Endothelial cell of umbilical vein (primary cell): ENCODE measurements at regions not wholly inside any gene's neighbourhood (a gene's known extent, or its start where the extent isn't known, plus 50 kb on each side); places are given as distances from the start of the nearest gene placed in this dataset.
A peak's percentile ranks its signal among the peaks of the same experiment; 100 is the strongest.

Experiments
- BruUV-seq: library from RNA; stranded (reverse); fragments of 400-500 nt; replicated peaks from 2 replicates; lab custom pipeline; 2021; lab: Mats Ljungman, UMichigan
- CTCF ChIA-PET: fragments of 300-600, 350-600 bp; sonication (Branson Sonifier 250); formaldehyde crosslinking; loops from one replicate; lab custom pipeline; 2021; ENCODE audit warnings: antibody characterized with exemption, inconsistent platforms; lab: Charles Lee
- POLR2A ChIA-PET: fragments of 300-600, 350-600 bp; sonication (Branson Sonifier 250); formaldehyde crosslinking; loops from one replicate; lab custom pipeline; 2021; ENCODE audit warnings: antibody characterized with exemption, inconsistent platforms; lab: Charles Lee
- DNase-seq: peaks from one replicate; pipeline ENCODE4 v3.0.0-alpha.2; 2011; ENCODE audit warnings: low read depth, low spot score
- FAIRE-seq: peaks from 2 replicates; lab custom pipeline; 2011; peaks lifted over from hg19 to GRCh38; lab: Jason Lieb, UNC
- H2AFZ ChIP-seq: 2 replicates; pipeline ENCODE4 v1.6.0; 2012; ENCODE audit warnings: low read depth, low read length, control low read depth, inconsistent platforms
- H3K27ac ChIP-seq: 2 replicates; pipeline ENCODE4 v1.5.1; 2011; ENCODE audit warnings: low read depth, mild to moderate bottlenecking, control low read depth, low read length, moderate library complexity; ENCODE audit not compliant: insufficient read depth
- H3K27me3 ChIP-seq, 2 experiments: 2 replicates each; pipeline versions ENCODE4 v1.6.0 to v1.6.1; 2011; ENCODE audit warnings: low read length in 2 of 2, mixed read lengths in 1 of 2; ENCODE audit not compliant: control insufficient read depth in 2 of 2, insufficient read depth in 2 of 2
- H3K36me3 ChIP-seq, 2 experiments: 2 replicates in 1 of 2; 3 replicates in 1 of 2; pipeline ENCODE4 v1.5.1; 2011; ENCODE audit warnings: low read length in 2 of 2, mild to moderate bottlenecking in 1 of 2, moderate library complexity in 1 of 2; ENCODE audit not compliant: control insufficient read depth in 2 of 2, insufficient read depth in 2 of 2; ENCODE audit errors: extremely low read depth in 1 of 2
- H3K4me1 ChIP-seq: 3 replicates; pipeline ENCODE4 v1.5.1; 2011; ENCODE audit warnings: mild to moderate bottlenecking, low read length; ENCODE audit not compliant: control insufficient read depth, insufficient read depth; ENCODE audit errors: extremely low read depth
- H3K4me2 ChIP-seq: 2 replicates; pipeline ENCODE4 v1.6.1; 2011; ENCODE audit warnings: low read length, control low read depth, mixed read lengths; ENCODE audit not compliant: insufficient read depth
- H3K4me3 ChIP-seq, 3 experiments: fragments of 200-600 bp in 1 of 3; sonication (generic), shearing (Covaris generic) in 1 of 3; replicated peaks in 1 of 3; 2 replicates each; pipeline ENCODE4 v1.5.1; 2011 to 2016; ENCODE audit warnings: control low read depth in 3 of 3, low read length in 3 of 3, mild to moderate bottlenecking in 2 of 3, inconsistent platforms in 1 of 3, low read depth in 1 of 3, moderate library complexity in 1 of 3; ENCODE audit not compliant: insufficient read depth in 1 of 3
- H3K79me2 ChIP-seq: 2 replicates; pipeline ENCODE4 v1.6.0; 2012; ENCODE audit warnings: low read length, inconsistent platforms; ENCODE audit not compliant: control insufficient read depth, insufficient read depth
- H3K9ac ChIP-seq: replicated peaks from 2 replicates; pipeline ENCODE3; 2011; ENCODE audit warnings: low read length, control low read depth; ENCODE audit not compliant: insufficient read depth; ENCODE audit errors: extremely low read depth
- H3K9me1 ChIP-seq: replicated peaks from 3 replicates; pipeline ENCODE4 v1.6.0; 2011; ENCODE audit warnings: mild to moderate bottlenecking, low read length; ENCODE audit not compliant: control insufficient read depth, insufficient read depth; ENCODE audit errors: extremely low read depth
- H3K9me3 ChIP-seq: replicated peaks from 2 replicates; pipeline ENCODE4 v1.5.1; 2012; ENCODE audit warnings: low read length, inconsistent platforms; ENCODE audit not compliant: control insufficient read depth, insufficient read depth
- H4K20me1 ChIP-seq: replicated peaks from 2 replicates; pipeline ENCODE3; 2011; ENCODE audit warnings: mild to moderate bottlenecking, low read length; ENCODE audit not compliant: control insufficient read depth, insufficient read depth; ENCODE audit errors: extremely low read depth
- CTCF ChIP-seq, 2 donors: IDR thresholded peaks; 1 replicate in 1 of 2; 2 replicates in 1 of 2; pipeline ENCODE4 v1.5.1; 2011; ENCODE audit warnings: low read length in 2 of 2, mild to moderate bottlenecking in 2 of 2, moderate library complexity in 2 of 2, control low read depth in 1 of 2, inconsistent platforms in 1 of 2, low read depth in 1 of 2; ENCODE audit not compliant: insufficient read depth in 1 of 2; ENCODE audit errors: extremely low read depth in 1 of 2
- GATA2 ChIP-seq: IDR thresholded peaks from 2 replicates; pipeline ENCODE4 v1.7.0; 2011; ENCODE audit warnings: low read depth, mild to moderate bottlenecking, moderate library complexity, mixed read lengths, low read length; ENCODE audit not compliant: insufficient read length, insufficient read depth
- JUN ChIP-seq: IDR thresholded peaks from 2 replicates; pipeline ENCODE4 v1.6.1; 2011; ENCODE audit warnings: borderline replicate concordance, low read depth; ENCODE audit not compliant: insufficient read length, insufficient read depth
- MAX ChIP-seq: IDR thresholded peaks from 2 replicates; pipeline ENCODE4 v1.6.1; 2011; ENCODE audit not compliant: insufficient read depth, insufficient read length
- MYC ChIP-seq: IDR thresholded peaks from one replicate; pipeline ENCODE4 v1.6.1; 2011; ENCODE audit warnings: mild to moderate bottlenecking, low read depth, low read length
- POLR2AphosphoS5 ChIP-seq: IDR thresholded peaks from 2 replicates; pipeline ENCODE4 v1.6.1; 2012; ENCODE audit warnings: low read depth, mild to moderate bottlenecking, control low read depth, low read length, moderate library complexity; ENCODE audit not compliant: insufficient read depth
- dilution Hi-C: fragments of 300-500 bp; cut with MboI; formaldehyde crosslinking; loops from one replicate; pipeline ENCODE4 v1.15.0; 2019; ENCODE audit warnings: low sequenced_read_pairs; ENCODE audit not compliant: extremely low pct_ligation_motif_present
- intact Hi-C: fragments of 100-400 bp; cut with micrococcal nuclease; formaldehyde crosslinking; loops from one replicate; pipeline ENCODE4 v1.10.0; 2022

GRCh38 chr21:14890141-14890540, 174.7 kb downstream of the NRIP1 start:
- Histone ChIP-seq H3K27me3 (no peaks in the 10 kb centered on the region), H2AFZ (no peak overlapping the region), H3K4me3 (no peak overlapping the region), H3K4me1 (no peaks in the 10 kb centered on the region), H4K20me1 (no peaks in the 10 kb centered on the region), H3K4me2 (no peak overlapping the region), H3K79me2 (no peaks in the 10 kb centered on the region), H3K9me3 (no peaks in the 10 kb centered on the region), H3K9me1 (no peaks in the 10 kb centered on the region), H3K27ac (no peak overlapping the region), H3K9ac (no peak overlapping the region), H3K36me3 (no peaks in the 10 kb centered on the region)
- FAIRE-seq, result peak; percentile 37
- no peak for DNase-seq
- dilution Hi-C loops, result no loop called here
- no TSS peak for BruUV-seq
- CTCF ChIA-PET, result interaction anchor here (1.2 to 2.7 kb wide), 2 partner anchors 18 to 26 kb away, joined by 5 to 10 read pairs; no protein-coding TSS in a partner anchor
- intact Hi-C loops, result no loop called here
- TF ChIP-seq MYC (no peak), CTCF (IDR thresholded peaks at IDR 0.05; ENCODE audit: extremely low read depth in 1 of 2, insufficient read depth in 1 of 2, low read depth in 1 of 2, low read length in 2 of 2) (no peak), POLR2AphosphoS5 (no peak), JUN (no peak), MAX (no peak), GATA2 (no peak)
- POLR2A ChIA-PET, result no interaction called here
